HG03039 (cell line): ENCODE measurements at regions not wholly inside any gene's neighbourhood (a gene's known extent, or its start where the extent isn't known, plus 50 kb on each side); places are given as distances from the start of the nearest gene placed in this dataset.
"Not testable (repeated sequence)": the region's sequence is repeated elsewhere in the genome, so short reads cannot be mapped to it uniquely, and the experiment has no call there.

Experiments
- ATAC-seq: cut with Tn5 transposase; IDR thresholded peaks from one replicate; pipeline ENCODE4 v1.9.1; 2021; ENCODE audit warnings: mild to moderate bottlenecking, moderate library complexity; ENCODE audit not compliant: unreplicated experiment

DNA sequence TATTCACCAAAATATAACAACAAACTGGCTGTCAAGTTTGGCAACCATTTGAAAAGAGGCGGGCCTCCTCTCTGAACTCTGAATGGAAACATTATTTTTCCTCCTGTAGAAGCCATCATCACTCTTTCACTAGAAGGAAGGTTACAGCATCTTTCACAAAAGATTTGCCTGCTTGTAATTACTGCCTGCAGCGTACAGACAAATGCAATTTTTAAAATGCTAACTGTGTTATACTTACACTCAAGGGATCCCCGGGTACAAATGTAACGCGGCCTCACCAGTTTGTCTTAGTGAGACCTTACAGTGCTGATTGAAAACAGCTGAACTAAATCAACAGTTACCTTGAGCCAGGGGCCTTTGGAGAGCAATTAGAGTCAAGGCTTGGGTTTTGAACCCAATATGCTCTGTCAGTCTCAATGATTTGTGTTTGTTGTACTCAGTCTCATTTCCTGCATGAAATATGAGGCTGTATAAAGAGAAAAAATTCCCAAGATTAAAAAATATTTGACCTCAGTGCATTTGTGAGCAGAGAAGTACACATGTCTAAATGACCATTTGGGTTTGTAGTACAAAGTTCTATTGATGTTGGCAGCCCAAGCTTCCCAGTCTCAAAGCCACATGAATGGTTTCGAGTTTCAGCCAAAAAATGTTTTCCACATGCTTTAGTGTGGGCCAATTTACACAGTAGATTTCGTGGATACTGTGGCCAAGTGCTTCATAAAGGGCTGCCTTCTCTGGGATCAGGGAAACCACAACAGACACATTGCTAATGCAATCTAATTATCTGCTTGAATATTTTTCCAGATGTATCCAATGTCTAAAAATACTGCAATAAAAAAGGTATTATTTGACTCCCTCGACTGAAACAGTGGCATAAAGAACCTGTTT is 500.0 kb downstream of the SPATA31D1 start:
- no peak for ATAC-seq

DNA sequence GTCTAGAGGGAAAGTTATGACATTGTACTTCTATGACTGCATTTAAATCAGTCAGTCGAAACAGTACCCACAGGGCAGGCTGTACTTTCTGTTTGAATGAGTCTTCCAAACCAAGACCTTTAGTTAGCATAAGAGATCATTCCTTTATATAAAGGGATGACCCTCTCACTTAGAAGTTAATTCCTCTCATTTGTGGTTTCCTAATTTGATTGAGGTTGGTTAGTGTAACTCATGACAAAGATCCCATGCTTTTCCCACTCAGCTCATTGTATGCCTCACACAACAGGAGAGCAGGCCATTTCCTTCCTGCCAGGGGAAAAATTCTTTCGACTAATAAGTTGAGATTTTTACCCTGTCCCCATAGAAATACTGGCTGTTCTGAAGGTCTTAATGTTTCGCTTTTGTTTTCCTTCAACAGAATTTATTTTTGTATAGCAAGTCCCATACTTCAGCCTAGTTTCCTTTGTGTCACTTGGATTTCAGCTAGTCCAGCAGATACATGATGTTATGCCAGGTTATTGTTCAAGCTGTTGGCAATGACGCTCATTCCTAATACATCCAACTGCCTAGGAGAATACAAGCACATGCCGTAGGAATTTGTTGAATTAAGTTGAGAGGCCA is 500.7 kb downstream of the SPATA31D1 start:
- no peak for ATAC-seq

DNA sequence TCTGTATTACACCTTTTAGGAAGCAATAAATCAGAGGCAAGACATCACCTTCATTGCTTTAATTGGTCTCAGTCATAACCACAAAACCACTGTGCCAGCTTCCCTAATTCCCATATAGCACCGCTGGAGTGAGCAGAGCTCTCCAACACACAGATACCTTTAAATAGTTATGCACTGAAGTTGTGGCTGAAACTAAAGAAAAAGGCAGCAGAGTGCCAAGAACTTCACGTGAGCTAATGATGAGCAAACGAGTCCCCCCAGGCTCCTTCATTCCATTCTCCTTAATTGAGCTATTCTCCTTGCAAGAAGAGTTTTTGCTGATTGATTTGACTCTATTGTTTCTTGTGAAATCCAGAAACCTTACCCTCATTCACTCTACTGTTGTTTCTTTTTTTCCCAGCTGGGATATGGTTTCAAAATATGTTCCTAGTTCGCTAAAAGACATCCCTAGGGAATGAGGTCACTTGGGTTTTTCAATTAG is 501.5 kb downstream of the SPATA31D1 start:
- ATAC-seq = no peak

DNA sequence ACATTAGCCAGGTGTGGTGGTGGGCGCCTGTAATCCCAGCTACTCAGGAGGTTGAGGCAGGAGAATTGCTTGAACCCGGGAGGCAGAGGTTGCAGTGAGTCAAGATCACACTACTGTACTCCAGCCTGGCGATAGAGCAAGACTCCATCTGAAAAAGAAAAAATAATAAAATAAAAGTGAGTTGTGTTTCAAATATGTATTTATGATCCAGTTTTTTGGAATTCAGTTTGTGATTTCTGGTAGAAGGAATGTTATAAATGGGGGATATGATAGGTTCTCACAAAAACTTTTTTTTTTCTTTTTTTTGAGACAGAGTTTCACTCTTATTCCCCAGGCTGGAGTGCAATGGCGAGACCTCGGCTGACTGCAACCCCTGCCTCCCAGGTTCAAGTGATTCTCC is 502.2 kb downstream of the SPATA31D1 start:
- not testable (repeated sequence) for ATAC-seq

DNA sequence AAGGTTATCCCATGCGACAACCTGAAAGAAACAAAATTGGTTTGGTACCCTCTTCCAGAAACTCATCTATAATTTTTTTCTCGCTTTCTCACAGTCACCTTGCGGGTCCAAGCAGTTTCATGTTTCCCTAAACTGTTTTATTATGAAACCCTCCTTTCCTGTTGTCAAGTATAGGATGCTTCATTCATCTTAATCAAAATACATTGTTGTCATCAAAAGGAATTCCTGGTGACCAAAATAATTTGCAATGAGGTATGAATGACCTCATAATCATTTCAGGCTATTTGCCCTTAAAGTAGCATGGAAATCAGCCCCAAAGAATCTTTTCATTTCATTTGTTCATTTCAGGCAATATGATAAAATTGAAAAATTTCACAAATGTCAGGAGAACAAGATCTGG is 503.0 kb downstream of the SPATA31D1 start:
- ATAC-seq = no peak

DNA sequence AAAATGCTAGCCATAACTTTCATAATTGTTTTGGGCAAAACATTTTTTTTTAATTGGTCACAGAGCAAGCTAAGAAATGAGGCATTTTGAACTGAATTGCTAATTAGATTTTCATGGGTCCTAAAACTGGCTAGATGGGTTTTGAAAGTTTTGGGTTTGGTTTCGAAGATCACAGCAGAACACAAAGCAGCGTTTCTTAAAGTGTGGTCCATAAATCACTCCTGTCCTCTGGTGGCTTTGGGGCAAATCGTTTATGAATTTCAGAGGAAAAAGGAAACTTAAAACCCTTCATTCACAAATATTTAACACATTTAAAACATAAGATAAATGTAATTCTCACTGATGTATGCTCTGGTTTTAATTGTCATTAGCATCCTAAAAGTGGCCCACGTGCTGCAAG is 503.7 kb downstream of the SPATA31D1 start:
- no peak for ATAC-seq

DNA sequence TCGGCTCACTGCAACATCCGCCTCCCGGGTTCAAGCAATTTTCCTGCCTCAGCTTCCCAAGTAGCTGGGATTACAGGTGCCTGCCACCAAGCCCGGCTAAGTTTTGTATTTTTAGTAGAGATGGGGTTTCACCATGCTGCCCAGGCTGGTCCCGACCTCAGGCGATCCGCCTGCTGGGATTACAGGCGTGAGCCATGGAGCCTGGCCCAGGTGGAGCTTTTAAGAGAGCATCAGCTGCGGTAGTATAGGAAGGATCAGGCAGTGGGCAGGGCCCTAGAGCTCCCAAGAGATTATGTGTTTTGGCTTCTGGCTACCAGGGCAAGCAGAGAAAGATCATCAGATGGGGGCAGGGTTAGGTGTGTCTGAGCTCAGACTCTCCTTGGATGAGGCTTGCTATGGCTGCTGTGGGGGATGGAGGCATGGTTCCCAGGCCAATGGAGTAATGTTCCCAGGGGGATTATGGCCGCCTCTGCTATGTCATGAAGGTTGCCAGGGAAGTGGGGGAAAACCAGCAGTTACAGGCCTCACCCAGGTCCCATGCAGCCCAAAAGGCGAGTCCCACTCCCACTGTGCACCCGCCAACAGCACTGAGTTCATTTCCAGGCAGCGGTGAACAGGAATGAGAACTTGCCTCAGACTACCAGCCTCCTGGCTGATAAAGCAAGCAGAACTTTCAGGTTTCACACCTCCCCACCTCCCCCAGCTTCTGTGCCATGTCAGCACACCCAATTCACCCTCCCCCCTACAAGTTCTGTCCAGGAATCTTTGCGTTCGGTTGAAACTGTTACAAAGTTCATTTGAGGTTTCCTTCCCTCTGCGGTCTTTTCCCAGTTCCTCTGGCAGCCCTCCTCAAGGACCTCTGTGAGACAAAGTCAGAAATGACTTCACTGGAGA is 507.6 kb downstream of the SPATA31D1 start:
- ATAC-seq = no peak

DNA sequence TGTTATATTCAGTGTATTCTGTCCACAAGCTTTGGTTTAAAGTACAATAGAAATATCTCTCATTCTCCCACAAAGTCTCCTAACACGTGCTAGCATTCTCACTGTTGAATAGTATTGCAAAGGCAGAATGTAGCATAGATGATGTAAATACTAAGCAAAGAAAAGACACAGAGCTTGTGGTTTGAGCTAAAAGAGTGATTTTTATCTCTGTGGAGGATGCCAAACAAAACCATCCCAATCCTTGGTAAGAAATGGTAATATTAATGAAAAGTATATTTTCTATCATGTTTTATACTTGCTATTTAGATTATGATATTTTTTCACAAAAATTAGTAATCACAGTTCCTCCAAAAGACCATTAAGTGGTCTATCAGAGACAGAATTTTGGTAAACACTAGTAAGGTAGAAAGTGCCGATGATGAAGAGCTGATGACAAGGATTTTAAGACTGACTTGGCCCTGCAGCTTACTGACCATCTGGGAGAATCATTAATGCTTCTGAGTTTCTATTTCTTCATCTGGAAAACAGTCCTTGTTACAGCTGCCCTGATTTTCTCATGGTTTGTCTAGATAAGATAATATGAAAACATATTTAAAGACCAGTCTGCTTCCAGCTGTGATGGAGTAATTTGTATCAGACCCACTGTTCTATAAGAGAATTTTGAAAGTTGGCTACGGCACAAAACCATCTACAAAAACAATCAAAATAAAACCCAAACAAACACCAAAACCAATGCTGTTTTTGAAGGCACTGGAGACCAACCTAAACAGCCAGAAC is 510.2 kb downstream of the SPATA31D1 start:
- no peak for ATAC-seq

DNA sequence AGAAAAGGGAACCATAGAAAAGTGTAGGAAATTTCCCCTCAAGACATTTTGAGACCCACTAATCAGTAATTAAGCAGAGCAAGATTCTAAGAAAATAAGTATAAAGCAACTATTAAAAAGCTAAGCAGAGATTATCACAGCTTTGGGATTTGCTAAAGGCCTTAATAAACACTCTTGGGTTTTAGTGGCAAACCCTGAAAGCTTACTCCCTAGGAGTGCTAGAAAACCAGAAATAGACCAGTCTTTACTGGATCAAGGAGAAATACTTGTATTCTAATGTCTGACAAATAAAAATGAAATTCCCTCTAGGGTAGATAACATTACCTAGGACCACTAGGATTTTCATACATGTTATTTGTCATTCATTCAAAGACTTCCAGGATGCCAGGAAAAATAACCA is 510.8 kb downstream of the SPATA31D1 start:
- no peak for ATAC-seq

DNA sequence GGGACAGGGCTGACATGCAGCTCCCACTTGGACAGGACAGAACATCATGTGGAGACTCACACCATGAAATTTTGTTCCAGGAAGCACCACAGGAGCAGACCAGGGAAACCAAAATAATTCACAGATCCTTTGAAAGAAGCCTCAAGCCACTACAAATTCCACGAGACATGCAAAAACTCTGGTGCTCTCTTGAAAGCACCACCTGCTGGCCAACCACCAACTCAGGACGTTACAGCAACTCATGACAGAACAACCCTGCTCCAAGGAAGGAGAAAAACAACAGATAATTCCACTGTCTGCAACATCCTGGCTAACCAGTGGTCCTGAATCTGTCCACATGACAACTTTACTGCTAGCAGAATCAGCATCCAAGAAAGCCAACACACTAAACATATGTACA is 516.0 kb downstream of the SPATA31D1 start:
- no peak for ATAC-seq

DNA sequence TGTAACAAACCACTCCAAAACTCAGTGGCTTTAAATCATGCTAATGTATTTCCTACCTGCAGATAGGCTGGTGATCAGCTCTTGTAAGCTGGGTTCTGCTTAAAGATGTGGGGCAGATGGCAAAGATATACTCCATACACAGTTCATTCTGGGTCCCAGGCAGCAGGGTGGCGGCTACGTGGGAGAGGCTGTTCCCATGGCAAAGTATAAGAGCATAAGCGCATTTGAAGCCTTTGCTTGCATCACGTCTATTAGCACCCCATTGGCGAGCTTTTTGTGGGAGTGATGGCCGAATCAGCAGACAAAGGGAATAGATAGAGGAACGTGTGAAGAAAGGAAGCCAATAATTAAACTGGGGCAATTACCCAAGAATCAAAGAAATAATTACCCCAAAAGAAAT is 523.1 kb downstream of the SPATA31D1 start:
- no peak for ATAC-seq

DNA sequence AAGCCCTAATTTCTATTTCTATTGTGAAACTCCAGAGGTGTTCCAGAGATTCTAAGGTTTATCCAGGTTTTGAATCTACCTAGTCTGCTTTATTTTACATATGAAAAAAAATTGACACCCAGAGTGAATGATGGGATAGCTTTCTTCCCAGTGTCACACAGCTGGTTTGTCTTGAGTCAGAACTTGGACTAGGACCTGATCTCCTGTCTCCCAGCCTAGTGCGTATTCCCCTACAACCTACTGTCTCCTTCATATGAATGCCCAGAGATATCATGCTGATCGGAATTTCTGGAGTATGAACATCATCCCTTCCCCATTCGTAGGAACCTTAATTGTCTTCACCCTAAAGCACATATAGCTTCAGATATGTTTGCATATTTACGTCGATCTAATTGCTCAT is 524.2 kb downstream of the SPATA31D1 start:
- no peak for ATAC-seq

DNA sequence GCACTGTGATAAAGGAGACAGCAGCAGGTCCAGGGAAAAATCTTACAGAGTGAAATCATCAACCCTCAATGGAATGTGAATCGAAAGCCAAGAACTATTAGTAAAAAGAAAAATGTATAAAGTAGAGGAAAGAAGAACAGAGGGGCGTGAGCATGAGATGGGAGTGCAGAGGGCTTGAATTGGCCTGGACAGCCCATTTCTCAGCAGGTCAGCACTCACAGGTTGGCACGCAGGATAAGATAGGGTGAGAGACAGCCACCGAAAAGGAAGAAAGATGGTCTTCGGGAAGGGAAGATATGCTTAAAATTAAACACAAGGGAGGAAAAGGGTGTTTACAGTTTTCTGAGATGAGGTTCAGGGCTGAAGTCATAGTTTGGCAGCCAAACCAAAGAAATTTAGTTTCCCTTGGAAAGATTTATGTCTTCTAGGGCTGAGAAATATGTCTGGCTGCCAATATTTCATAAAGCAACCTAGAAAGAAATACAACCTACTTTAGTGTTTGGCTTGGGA is 524.7 kb downstream of the SPATA31D1 start:
- no peak for ATAC-seq

DNA sequence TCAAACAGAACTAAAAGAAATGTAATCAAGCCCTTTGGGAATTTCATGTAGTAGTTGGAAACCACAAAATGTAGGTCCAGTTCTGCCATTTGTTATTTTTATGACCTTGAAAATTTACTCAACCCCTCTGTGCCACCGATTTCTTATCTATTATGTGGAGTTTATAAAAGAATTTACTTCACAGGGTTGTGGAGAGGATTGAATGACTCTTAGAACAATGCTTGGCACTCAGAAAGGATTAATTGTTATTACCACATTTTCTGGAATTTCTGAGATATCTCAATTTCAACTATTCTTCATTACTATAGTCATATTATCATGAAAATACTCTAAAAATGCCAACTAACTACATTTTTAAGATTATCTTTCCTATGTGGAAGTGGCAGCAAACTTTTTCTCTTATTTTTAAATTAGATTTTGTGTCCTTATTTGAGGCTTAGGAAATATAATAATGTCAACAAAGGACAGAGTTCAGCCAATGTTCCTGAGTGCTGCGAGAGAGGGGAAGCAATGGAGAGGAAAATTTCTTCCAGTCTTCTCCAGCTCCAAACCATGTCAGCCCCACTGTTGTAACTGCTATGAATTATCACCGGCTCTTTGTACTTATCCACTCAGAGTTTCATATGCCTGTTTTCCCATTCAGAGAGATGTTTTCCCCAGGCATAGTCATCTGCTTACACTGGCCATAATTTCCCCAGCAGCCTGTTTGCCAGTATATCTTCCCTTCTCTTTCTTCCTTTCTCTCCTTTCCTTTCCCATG is 525.6 kb downstream of the SPATA31D1 start:
- no peak for ATAC-seq

DNA sequence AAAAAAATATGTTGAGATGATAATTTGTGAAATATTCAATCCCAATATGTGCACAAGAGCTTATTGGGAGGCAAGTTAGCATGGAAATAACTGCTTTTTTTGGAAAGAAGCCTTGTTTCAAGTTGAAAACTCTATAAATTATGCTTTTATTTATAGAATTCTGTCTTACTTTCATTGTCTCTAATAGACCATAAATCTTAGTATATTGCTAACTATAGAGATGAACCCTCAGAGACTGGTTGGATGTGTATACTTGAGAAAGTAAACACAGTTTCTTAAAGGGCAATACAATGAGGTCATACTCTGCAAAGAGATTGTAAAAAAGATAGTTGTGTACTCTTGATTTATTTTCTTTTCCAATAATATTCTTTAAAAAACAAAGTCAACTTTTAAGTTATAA is 530.3 kb downstream of the SPATA31D1 start:
- ATAC-seq = no peak

DNA sequence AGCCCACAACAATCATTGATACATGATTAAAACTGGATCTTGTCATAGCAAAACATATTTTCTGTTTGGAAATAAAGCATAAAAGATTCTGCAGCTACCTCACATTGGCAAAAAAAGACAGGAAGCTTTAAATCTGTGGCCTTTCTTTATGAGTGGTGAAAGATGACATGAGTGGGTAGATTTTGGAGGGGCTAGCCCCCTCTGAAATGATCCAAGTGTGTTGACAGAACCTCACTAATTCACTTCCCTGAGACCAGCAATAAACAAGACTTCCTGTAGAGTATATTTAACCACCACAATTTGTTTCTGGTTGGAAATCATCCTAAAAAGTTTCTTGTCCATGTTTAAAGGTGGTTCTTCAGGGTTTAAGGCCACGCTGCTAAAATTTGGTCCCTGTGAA is 530.8 kb downstream of the SPATA31D1 start:
- ATAC-seq = no peak

DNA sequence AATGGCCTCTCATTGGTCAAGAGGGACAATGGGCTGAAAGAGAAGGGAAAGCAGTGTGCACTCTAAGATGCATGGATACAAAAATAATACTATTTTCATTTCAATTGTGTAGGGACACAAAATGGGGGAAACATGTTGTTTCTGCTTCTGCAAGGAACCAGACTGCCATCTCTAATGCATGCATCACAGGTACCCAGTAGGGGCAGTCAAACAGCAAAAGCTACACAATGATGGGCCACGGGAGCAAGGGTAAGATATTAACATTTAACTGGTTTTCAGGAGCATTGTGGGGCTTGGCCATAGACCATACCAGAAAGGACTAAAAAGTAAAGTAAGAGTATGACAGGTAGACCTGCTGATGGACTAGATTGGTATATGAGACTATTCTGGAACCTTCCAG is 535.8 kb downstream of the SPATA31D1 start:
- no peak for ATAC-seq

DNA sequence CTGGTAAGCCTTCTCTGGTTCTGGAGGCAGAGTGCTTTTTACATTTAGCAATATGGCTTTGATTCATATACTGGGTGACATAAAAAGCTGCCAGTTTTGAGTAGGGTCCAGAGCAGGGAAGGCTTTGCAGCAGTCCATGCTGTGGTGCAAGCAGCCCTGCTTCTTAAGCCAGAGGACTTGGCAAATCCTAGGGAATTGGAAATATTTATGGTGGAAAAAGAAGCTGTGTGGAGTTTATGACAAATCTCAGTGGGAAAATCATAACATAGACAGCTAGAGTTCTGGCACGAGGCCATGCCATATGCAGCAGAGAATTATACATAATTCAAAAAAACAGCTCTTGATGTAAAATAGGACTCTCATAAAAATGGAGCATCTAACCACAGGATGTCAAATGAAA is 536.4 kb downstream of the RASEF start:
- no peak for ATAC-seq

DNA sequence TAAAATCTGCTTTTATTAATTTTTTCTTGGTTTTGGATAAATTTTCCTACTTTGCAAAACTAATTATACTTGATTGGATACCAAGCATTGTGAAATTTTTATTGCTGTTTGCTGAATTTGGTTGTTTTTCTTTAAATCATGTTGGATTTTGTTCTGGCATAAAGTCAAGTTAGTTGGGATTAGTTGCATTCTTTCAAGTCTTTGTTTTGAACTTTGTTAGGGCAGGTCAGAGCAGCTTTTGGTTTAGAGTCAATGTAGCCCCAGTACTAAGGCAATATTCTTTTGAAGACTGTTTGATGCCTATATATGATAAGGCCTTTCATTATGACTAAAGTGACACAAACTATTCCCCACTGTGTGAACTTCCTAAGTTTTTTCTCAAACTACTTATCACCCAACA is 531.1 kb downstream of the RASEF start:
- ATAC-seq = no peak
